MM.1S (cell line): ENCODE measurements at regions not wholly inside any gene's neighbourhood (a gene's known extent, or its start where the extent isn't known, plus 50 kb on each side); places are given as distances from the start of the nearest gene placed in this dataset.
A peak's percentile ranks its signal among the peaks of the same experiment; 100 is the strongest.

ENCODE experiments used
- DNase-seq: peaks from one replicate; pipeline ENCODE4 v3.0.0-alpha.2; 2015
- H2AFZ ChIP-seq: fragments of 300-600 bp; sonication (generic); 2 replicates; pipeline ENCODE4 v1.6.0; 2016; ENCODE audit warnings: antibody characterized with exemption, low read length
- H3F3A ChIP-seq: fragments of 300-600 bp; sonication (generic); 2 replicates; pipeline ENCODE4 v1.6.1; 2016; ENCODE audit warnings: mild to moderate bottlenecking, antibody characterized with exemption, low read length, moderate library complexity, mixed read lengths; ENCODE audit not compliant: insufficient read depth
- H3K27ac ChIP-seq: fragments of 300-600 bp; sonication (generic); 2 replicates; pipeline ENCODE4 v1.5.1; 2016; ENCODE audit warnings: mild to moderate bottlenecking, low read length
- H3K27me3 ChIP-seq: fragments of 300-600 bp; sonication (generic); replicated peaks from 2 replicates; pipeline ENCODE4 v1.6.0; 2016; ENCODE audit warnings: low read length; ENCODE audit not compliant: insufficient read depth
- H3K36me3 ChIP-seq: fragments of 300-600 bp; sonication (generic); replicated peaks from 2 replicates; pipeline ENCODE4 v1.6.1; 2016; ENCODE audit warnings: mild to moderate bottlenecking, low read length, mixed read lengths; ENCODE audit not compliant: insufficient read depth
- H3K4me1 ChIP-seq: fragments of 300-600 bp; sonication (generic); 2 replicates; pipeline ENCODE4 v1.6.1; 2016; ENCODE audit warnings: low read length, mixed read lengths
- H3K4me2 ChIP-seq: fragments of 300-600 bp; sonication (generic); 2 replicates; pipeline ENCODE4 v1.6.0; 2016; ENCODE audit warnings: low read depth, low read length
- H3K4me3 ChIP-seq: fragments of 300-600 bp; sonication (generic); 2 replicates; pipeline ENCODE4 v1.5.1; 2016; ENCODE audit warnings: low read length, mixed read lengths
- H3K79me2 ChIP-seq: fragments of 300-600 bp; sonication (generic); 2 replicates; pipeline ENCODE4 v1.6.1; 2016; ENCODE audit warnings: mixed run types, low read length, mixed read lengths
- H3K9ac ChIP-seq: fragments of 300-600 bp; sonication (generic); 2 replicates; pipeline ENCODE4 v1.6.1; 2016; ENCODE audit warnings: low read length, mixed read lengths
- H3K9me2 ChIP-seq: fragments of 300-600 bp; sonication (generic); replicated peaks from 2 replicates; pipeline ENCODE4 v1.6.1; 2016; ENCODE audit warnings: mild to moderate bottlenecking, low read length, mixed read lengths; ENCODE audit not compliant: insufficient read depth
- H3K9me3 ChIP-seq: fragments of 300-600 bp; sonication (generic); replicated peaks from 2 replicates; pipeline ENCODE4 v1.6.1; 2016; ENCODE audit warnings: mild to moderate bottlenecking, low read length, mixed read lengths; ENCODE audit not compliant: insufficient read depth
- H4K20me1 ChIP-seq: fragments of 300-600 bp; sonication (generic); 2 replicates; pipeline ENCODE4 v1.6.1; 2016; ENCODE audit warnings: mild to moderate bottlenecking, low read length, moderate library complexity, mixed read lengths; ENCODE audit not compliant: insufficient read depth
- CTCF ChIP-seq: fragments of 300-600 bp; sonication (generic); IDR thresholded peaks from 2 replicates; pipeline ENCODE4 v1.5.1; 2016; ENCODE audit warnings: antibody characterized with exemption, low read length, mixed read lengths
- EZH2 ChIP-seq: fragments of 300-600 bp; sonication (generic); optimal IDR thresholded peaks from 2 replicates; pipeline ENCODE3; 2017; ENCODE audit warnings: low read depth, mild to moderate bottlenecking, antibody characterized with exemption, low read length, mixed read lengths
- EZH2phosphoT487 ChIP-seq: fragments of 300-600 bp; sonication (generic); IDR thresholded peaks from 2 replicates; pipeline ENCODE4 v1.6.1; 2018; ENCODE audit warnings: antibody characterized with exemption, low read length

- Histone ChIP-seq H3K36me3 (no peaks in the 10 kb centered on the region), H2AFZ (no peak overlapping the region), H3F3A (peaks cover 14% of the 10 kb centered on the region), H3K9ac (no peak overlapping the region), H3K79me2 (no peaks in the 10 kb centered on the region), H3K4me2 (peak overlapping the region; percentile 30; the same call in 1 of the 2 replicates), H3K4me3 (no peak overlapping the region), H4K20me1 (no peaks in the 10 kb centered on the region), H3K9me2 (no peaks in the 10 kb centered on the region), H3K27ac (peak overlapping the region; percentile 74; the same call in 1 of the 2 replicates), H3K27me3 (no peaks in the 10 kb centered on the region), H3K4me1 (peaks cover 13% of the 10 kb centered on the region), H3K9me3 (no peaks in the 10 kb centered on the region)
- DNase-seq = peak; percentile 46
- TF ChIP-seq EZH2phosphoT487 (no peak), EZH2 (no peak)
Observed at GRCh38 chr6:125392682-125393081, 90.9 kb upstream of the HDDC2 start.

- Histone ChIP-seq H3K36me3 (no peaks in the 10 kb centered on the region), H3F3A (peaks cover 14% of the 10 kb centered on the region), H4K20me1 (no peaks in the 10 kb centered on the region), H3K27me3 (no peaks in the 10 kb centered on the region), H3K9me2 (no peaks in the 10 kb centered on the region), H3K4me1 (peaks cover 13% of the 10 kb centered on the region), H3K27ac (peak overlapping the region; percentile 74; the same call in 1 of the 2 replicates), H3K9ac (no peak overlapping the region; the same call in 1 of the 2 replicates), H3K9me3 (no peaks in the 10 kb centered on the region), H3K79me2 (no peaks in the 10 kb centered on the region), H3K4me3 (no peak overlapping the region), H2AFZ (no peak overlapping the region), H3K4me2 (peak overlapping the region; percentile 30)
- DNase-seq = peak; percentile 86
- no peak for TF ChIP-seq CTCF
- no peak for TF ChIP-seq EZH2phosphoT487
- no peak for TF ChIP-seq EZH2
Observed at GRCh38 chr6:125393449-125393858, 91.7 kb upstream of the HDDC2 start.

GRCh38 chr6:125406741-125407140 lies 105.0 kb upstream of the HDDC2 start:
- H3K27me3 ChIP-seq = no peaks in the 10 kb centered on the region
- no peak overlapping the region for H3K4me3 ChIP-seq
- no peaks in the 10 kb centered on the region for H3K4me1 ChIP-seq
- H3K79me2 ChIP-seq = no peaks in the 10 kb centered on the region
- H3K9me3 ChIP-seq = no peaks in the 10 kb centered on the region
- DNase-seq = no peak
- TF ChIP-seq EZH2phosphoT487 (no peak), CTCF (no peak), EZH2 (no peak)
- H2AFZ ChIP-seq = no peak overlapping the region
- no peaks in the 10 kb centered on the region for H3K36me3 ChIP-seq
- H3F3A ChIP-seq = no peaks in the 10 kb centered on the region
- no peaks in the 10 kb centered on the region for H3K9me2 ChIP-seq
- no peaks in the 10 kb centered on the region for H4K20me1 ChIP-seq
- no peak overlapping the region for H3K9ac ChIP-seq
- no peak overlapping the region for H3K27ac ChIP-seq
- no peak overlapping the region for H3K4me2 ChIP-seq

GRCh38 chr6:125414507-125414906 lies 112.7 kb upstream of the HDDC2 start:
- no peaks in the 10 kb centered on the region for H3K9me3 ChIP-seq
- DNase-seq = no peak

More at GRCh38 chr6:125414507-125414906, 112.7 kb upstream of the HDDC2 start:
- H3K9me2 ChIP-seq = no peaks in the 10 kb centered on the region
- no peaks in the 10 kb centered on the region for H3K79me2 ChIP-seq
- H3K27ac ChIP-seq = no peak overlapping the region
- TF ChIP-seq CTCF = no peak
- no peak for TF ChIP-seq EZH2
- TF ChIP-seq EZH2phosphoT487 = no peak
- H2AFZ ChIP-seq = no peak overlapping the region
- no peaks in the 10 kb centered on the region for H4K20me1 ChIP-seq
- no peaks in the 10 kb centered on the region for H3K27me3 ChIP-seq
- no peak overlapping the region for H3K4me3 ChIP-seq
- H3K4me1 ChIP-seq = no peaks in the 10 kb centered on the region
- no peak overlapping the region for H3K4me2 ChIP-seq
- H3K9ac ChIP-seq = no peak overlapping the region
- no peaks in the 10 kb centered on the region for H3F3A ChIP-seq
- no peaks in the 10 kb centered on the region for H3K36me3 ChIP-seq
